Renal cortex interstitium (tissue), 11 donors: ENCODE measurements at regions not wholly inside any gene's neighbourhood (a gene's known extent, or its start where the extent isn't known, plus 50 kb on each side); places are given as distances from the start of the nearest gene placed in this dataset.

Source experiments
- DNase-seq, 11 donors: peaks; one replicate each; pipeline ENCODE4 v3.0.0-alpha.2; 2013; ENCODE audit warnings: low read depth in 9 of 11, low spot score in 4 of 11; ENCODE audit errors: extremely low read depth in 1 of 11

DNA sequence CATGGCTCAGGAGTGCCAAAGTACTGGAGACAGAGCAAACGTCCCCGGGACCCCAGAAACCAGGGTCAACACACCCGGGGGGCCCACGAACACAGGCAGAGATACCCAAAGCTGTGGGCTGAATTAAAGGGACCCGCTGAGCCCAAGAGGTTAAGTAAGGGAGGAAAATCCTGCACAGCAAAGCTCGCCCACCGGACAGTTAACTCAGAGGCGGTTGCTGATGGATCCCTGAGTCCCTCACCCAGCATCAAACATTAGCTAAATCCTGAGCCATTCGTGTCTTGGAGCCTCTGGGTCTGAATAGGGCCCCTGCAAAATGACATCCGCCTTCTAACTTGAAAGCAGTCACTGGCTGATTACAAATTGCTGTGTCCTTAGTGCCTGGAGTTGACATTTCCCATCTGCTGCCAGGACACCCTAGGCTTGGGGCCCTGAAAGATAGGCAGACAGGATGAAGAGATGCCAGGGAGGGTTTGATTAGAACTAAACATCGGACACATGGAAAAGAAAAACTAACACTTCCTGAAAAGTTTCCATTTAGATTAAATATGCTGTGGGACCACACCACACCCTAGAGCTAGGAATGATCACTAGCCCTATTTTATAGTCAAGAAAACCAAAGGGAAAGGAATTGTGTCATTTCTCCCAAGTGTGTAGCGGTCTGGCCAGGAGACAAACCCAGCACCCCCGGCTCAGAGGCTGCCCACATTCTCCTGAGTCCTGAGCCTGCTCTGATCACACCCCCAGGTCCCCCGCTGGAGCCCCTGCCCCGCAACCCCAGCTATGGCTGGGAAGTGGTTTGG lies 239.3 kb downstream of the NPHP4 start:
- no peak for DNase-seq

DNA sequence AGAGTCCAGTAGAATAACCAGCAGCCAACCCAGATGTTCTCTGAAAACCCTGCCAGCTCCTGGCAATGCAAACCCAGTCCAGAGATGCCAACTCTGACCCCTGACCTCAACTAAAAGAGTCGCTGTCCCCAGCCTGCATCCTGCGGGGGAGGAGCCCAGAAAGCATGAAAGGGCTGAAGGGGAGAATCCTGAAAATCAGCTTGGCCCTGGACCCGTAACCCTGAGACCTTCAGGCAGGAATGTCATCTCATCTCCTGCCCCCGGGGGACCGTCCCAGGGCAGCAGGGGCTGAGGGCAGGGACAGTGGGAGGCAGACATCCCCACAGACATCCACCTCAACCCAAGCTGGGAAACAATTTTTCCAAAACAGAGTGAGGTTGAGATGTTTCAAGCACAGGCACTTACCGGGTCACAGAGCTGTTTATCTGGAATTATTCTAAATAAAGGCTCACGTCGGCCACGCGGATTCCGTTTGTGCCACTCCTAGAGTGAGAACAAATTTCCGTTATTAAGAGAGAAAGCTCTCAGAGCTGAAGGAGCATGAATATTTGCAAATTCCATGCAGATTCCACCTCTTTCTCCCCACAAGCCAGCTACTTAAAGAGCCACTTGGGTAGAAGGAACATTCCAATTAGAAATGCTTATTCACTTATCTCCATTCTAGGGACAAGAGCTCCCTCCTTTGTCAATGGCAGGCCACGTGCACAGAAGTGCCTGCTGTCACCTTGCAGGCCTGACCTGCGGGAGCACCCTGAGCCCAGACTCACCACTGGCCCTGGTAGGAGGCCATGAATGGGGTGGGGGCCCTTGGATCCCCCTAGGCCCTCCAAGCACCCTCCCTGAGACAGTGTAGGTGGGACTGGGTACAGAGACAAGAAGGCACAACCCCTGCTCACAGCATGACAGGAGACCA lies 240.1 kb downstream of the NPHP4 start:
- DNase-seq, result no peak

DNA sequence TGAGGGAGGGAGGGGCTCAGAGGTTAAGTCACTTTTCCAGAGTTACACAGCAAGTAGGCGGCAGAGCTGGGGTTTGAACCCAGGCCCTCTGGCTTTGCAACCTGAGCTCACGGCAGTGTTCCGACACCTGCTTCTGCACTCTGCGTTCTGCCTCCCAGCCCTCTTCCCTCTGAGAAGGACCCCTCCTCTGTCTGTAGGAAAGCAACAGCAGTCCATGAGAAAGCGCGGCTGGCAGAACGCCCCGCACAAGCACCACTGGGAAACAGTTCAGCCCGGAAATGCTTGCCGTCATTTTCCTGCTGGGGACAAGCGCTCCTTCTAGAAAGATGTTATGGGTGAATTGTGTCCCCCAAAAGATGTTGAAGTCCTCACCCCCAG lies 241.1 kb downstream of the NPHP4 start:
- DNase-seq, result no peak

DNA sequence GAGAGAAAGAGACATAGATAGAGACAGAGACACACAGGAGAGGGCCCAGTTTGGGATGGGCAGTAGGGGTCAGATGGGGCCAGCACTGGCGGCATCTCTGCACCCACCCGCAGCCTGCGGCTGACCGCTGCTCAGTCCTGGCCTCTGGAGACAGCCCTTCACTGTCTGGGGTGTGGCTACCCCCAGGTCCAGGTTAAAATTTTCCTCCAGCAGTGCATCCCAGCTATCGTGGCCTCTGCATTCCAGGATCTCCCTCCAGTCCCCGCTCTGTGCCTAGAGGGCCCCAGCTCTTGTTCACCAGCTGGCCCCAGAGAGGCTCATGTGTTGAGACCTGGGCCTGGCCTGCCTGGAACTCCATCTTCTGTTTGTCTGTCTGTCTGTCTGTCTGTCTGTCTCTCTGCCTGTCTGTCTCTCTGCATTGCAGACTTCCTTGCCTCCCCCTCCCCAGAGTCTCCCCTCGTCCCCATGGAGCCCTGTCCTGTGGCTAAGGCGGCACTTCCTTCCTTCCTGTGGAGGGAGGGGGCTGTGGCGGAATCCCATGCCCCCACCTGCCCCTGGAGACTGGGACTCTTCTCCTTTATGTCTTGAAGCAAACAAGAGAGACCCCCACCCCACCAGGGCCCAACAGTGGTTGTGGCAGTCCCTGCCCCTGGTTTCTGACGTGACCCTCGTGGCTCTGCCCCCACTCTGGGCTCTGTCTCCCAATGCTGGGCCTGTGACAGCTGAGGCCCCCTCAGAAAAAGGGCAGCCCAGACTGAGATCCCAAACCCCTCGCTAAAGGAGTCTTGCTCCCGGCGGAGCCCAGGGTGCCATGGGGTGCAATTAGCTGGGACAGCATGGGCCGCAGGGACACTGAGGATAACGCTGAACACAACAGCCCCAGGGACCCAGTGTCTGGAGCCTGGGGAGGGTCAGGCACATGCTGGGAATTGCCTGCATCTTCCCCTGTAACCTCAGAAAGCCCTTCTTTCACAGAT lies 241.8 kb downstream of the NPHP4 start:
- DNase-seq, result no peak

DNA sequence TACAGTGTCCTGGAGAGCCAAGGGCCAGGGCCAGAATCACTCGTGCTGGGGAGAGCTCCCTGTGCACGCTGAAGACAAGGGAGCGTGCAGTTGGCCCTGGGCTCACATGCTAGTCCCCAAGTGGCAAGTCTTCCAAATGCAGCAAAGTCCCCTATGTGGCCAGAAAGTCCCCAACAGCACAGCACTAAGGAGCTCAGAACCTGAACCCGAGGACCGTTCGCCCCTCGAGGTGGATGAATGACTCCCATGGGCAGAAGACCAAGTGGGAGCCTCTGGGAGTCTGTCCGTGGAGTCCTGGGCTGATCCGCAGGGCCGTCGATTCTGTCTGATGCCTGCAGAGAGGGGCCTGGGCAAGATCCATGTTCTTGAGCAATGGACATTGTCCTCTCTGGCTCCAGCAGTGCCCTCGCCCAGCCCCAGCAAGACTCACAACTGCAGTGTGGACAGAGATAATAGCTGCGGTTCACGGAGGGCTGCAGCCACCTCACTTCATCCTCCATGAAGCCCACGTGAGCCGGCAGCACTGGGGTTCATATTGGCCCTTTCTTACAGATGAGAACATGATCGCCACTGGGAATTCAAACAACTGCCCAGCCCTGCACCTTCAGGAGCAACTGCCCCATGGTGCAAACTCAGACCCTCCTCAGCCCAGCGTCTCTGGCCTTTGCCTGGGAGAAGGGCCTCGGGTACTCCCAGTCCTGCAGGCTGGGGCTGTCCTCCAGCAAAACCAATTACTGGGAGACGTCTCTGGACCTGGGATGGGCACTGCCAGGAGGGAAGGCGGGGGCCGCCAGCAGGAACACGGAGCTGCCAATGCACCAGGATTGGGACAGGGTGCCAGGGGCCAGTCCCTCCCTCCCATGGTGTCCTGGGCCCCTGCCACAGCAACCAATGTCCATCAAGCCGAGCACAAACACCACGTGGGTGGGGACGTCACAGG lies 243.7 kb downstream of the NPHP4 start:
- DNase-seq, result no peak

DNA sequence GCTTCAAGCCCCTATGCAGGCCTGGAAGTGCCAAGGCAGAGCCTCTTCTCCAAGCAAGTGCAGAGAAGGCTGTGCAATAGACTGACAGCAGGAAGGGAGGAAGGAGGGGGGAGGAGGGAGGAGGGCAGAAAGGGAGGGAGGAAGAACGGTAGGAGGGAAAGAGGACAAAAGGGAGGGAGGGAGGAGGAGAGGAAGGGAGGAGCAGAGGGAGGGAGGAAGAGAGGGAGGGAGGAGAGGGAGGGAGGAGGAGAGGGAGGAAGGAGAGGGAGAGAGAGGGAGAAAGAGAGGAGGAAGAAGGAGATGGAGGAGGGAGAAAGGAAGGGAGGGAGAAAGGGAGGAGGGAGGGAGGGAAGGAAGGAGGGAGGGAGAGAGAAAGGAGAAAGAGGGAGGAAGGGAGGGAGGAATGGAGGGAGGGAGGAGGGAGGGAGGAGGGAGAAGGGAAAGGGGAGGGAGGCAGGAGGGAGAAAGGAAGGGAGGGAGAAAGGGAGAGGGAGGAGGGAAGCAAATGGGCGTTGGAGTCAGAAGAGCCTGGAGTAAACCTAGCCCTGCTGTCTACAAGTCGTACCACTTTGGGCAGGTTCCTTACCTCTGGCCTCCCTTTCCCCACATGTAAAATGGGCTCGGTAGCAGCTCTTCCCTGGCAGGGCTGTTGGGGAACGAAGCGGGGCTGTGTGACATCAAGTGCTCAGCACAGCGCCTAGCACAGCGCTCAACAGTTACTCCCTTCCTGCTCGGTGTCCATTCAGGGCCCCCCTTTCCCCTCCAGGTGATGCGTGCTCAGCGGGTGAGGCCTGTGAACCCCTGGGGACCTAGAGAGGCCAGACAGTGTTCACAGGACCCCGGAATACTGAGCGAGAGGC lies 244.6 kb downstream of the NPHP4 start:
- no peak for DNase-seq

DNA sequence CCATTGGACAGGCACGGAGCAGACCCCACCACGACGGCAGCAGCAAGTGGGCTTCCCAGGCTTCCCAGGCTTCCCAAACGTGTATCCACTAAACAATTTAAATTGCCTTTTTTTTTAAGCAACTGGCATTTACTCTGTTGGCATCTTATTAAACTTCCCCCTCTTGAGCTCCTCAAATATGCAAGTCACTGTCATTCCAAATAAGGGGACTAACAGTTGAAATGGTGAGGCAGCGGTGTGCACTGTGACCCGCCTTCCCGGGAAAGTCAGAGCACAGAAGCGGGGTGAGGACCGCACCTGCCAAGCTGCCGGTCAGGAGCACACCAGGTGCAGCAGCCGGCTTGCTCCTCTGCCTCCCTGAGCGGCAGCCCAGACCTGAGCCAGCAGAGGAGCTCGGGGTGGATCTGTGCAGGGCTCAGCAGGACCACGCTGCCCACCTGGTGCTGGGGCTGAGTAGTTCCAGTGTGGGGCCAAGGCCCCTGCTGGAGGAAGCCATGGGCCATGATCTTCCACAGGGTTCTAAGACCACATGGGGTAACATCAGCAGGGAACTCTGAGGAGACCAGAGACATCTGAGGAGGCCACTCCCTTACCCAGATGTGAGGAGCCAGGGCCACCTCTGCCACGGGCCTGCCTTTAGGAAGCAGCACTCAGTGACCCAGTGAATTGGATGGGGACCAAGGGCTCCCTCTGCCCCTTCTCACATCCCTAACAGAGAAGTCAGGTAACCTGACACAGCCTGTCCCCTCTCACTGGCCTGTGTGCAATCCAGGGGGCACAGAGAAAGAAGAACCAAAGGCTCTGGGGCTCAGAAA lies 245.4 kb downstream of the NPHP4 start:
- no peak for DNase-seq

DNA sequence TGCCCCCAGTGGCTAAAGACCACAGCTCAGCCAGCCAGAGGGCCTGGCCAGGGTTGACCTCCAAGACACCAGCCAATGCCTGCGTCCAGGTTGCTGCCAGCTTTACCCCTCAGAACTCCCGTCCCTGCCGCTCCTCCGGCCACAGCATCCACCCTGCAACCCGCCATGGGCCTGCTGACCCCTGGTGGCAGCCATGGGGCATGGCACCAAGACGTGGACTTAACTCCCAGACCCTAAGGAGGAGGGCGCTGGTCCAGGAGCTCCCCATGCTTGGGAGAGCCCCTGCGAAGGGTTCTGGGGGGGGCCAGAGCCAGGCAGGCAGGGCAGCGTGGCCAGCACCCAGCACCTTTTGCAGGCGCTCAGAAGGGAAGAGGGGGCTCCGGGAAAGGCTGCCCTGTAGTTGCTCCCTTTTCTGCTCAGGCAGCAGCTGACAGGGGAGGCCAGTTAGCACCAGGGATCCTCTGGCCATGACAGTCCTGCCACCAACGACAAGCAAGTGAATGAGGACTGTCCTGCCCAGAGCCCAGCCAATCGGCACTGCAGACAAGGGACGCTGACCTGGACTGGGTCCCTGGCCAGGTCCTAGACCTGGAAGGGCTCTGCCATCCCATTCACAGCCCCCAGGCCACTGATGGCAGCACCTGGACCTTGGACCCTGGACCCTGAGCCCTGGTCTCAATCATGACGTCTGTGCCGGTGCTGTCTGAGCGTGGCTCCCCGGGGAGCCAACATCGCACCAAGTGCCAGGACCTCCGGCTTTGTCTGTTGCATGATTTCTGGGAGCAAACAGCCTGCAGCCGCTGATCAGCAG lies 246.2 kb downstream of the NPHP4 start:
- peak in 10 of 11 donors; percentile 42 to 66 (median 56) for DNase-seq

DNA sequence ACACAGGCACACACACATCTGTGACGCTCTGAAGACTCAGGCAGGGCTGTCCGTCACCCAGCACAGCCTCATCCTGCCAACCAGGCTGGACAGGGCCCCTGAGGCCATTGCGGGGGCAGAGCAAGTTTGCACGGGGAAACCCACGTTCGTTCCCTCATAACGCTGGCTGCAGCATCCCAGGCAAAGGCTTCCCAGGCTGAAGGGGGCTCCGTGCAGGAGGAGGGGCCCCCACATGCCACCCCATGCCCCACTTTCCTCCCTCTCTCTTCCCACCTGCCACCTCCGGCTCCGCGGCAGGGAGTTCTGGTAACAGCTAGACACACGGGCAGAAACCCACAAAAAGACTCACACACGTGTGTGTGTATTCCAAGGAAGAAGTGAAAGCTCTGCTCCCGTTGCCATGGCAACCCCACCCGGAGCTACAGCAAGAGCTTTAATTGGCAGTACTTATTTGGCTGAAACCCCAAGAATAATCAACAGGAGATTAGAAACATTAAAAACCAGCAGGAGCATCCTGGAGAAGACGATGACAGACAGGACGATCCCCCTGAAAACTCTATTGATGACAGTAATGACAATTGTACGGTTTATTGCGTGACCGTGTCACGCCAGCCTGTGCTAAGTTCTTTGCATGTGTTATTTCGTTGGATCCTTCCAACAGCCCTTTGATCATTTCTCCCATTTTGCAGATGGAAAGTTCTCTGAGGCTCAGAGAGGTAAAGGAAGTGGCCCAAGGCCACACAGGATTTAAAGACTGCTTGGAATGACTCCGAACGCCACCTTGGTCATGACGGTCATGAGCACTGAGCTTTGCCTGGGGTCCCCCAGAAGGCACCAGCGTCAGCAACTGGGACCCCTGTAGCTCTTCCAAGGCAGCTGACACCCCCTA lies 247.1 kb downstream of the NPHP4 start:
- no peak for DNase-seq

DNA sequence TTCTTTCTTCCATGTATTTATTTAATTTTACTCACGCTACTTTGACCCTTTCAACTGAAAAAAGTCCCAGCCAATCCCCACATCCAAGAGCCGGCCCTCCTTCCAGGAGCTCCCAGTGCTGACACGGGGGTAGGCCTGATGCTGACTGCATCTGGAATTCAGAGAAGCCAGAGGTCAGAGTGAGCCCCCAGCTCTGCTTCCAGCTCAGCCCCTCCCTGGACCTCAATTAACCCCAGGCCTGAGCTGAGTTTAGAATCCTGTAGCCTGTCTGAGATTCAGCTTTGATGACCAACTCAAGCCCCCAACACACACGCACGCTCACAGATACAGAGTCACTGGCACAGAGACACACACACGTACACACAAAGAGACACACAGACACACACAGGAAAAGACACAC lies 247.9 kb downstream of the NPHP4 start:
- no peak for DNase-seq

DNA sequence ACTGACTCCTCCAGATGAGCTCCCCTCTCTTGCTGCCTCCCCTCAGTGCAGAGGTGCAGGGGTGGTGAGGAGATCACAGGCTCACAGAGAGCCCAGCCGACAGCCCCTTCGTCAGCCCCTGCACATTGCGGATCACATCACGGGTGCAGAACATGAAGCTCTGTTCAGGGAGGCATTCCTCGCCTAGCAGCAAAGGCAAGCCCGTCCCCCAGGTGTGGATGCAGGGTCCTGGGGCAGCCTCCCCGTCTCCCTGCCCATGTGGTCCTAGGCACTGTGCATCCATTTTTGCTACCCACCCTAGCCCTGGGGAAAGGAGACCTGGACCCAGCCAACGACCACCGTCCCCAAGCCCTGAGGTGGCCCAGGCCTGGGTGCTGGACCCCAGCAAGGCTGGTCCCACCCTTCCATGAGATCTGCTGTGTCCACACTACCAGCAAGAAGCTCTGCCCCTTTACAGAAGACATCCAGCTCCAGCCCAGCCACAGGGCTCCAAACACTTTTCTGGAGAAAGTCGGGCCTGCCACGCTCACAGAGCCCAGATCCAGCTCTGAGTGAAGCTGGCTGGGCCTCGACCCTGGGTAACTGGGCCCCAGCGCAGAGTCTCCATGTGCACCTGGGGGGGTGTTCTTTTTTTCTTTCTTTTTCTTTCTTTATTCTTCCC lies 248.7 kb downstream of the NPHP4 start:
- no peak for DNase-seq

DNA sequence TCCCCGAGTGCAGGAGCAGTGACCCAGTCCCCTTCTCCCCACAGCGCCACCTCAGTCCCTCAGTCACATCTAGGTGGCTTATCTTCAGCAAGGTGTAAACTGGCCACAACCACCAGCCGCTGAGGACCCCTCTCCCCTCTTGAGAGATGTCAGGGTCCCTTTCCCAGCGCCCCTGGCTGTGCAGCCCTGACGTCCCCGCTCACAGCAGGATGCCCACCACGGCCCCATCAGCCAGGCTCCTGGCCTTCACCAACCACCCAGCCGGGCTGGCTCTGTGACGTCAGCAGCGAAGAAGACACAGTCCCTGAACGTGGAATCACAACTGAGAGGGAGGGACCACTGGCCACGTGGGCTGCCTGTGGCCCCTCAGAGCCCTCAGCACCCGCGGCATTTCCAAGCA lies 249.4 kb downstream of the NPHP4 start:
- DNase-seq, result no peak

DNA sequence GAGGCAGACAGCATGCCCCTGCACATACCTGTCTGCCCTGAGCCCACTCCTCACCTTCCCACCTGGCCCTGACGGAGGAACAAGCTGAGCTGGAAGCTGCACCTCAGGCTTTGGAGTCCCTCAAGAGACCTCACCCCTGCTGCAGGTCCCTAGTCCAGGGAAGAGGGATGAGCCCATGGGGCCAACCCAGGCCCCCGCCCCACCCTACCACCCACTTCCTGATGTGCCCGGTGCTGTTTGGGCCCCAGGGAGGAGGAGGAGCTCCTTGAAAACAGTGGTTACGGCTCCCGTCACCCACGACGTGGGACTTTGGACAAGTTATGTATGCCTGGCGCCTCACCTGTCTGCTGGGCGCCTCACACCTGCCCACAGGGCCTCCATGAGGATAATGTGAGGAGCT lies 250.2 kb downstream of the NPHP4 start:
- DNase-seq, result no peak
